ENCODE measurements at regions not wholly inside any gene's neighbourhood (a gene's known extent, or its start where the extent isn't known, plus 50 kb on each side); places are given as distances from the start of the nearest gene placed in this dataset.

DNA sequence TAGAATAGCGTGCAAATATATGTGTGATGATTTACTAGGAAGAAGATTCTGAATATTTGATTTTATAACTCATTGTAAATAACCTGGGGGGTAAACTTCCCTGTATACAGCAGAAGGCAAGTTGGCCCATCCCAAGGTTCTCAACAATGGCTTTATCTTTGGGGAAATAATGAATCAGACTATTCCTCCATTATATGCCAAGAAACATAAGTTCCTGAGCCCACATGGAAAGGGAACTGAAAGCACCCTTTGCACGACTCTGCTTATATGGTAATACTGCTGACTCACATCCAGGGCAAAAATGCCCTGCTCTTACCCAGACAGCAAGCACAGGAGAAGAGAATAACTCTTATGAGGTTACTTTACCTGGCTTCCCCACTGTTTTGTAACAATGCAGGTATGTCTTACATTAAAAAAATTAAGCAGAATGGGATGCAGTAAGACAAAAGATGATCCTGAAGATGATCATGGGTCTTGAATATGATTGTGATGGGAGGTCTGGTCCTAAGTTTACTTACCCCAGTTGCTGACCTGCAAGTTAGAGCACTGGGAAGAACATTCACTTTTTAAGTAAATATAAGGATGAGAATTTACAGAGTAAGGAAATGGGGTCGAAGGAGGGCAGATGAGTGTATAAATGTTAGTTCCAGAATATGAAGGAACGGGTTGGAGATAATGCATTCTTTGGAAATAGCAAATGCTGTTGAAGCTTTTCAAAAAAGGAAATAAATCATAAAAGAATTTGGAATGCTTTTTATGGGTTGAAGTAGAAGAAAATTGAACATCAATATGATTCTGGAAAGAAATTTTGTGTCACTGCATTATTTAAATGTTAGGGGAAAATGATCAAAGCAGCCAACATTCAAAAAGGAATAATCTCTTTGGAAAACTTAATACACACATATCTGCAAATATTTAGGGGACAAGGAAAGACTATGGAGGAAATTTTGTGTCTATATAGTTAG is 428.4 kb upstream of the MPDZ start:
- no peak for DNase-seq

DNA sequence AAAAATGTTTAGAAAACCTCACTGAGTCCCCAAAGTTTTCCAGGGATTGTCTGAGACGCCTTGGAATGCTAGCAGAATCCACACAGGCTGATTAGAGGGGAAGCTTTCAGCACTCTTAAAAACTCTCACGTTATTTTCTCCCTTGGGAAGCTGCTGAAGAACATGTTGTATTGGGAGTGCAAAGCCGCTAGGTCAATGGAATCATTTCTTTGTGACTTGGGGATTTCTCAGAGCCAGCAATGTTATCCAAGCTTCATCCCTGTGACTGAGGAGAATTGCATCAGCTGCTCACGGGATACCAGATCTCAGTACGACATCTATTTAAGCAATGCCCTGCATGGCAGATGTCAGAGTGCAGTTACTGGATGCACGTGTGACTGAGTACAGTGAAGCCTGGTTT is 426.4 kb upstream of the MPDZ start:
- DNase-seq: no peak

DNA sequence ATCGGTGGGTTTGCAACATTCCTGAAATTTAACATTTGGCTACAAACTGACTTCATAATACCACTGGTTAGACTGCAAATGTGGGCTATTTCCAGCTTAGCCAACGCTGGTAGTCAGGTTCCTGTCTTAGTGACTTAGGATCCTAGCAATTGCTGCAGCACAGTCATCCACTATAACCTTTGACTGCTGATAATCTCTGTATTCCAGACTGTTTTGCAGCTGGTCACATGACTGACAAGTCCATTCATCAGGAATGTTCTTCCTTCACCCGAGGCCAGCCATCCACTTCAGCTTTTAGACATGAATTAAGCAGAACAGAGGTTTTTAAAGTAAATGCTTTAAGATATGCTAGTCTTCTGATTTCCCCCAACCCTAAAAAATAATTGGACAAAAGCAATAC is 425.9 kb upstream of the MPDZ start:
- DNase-seq: no peak

DNA sequence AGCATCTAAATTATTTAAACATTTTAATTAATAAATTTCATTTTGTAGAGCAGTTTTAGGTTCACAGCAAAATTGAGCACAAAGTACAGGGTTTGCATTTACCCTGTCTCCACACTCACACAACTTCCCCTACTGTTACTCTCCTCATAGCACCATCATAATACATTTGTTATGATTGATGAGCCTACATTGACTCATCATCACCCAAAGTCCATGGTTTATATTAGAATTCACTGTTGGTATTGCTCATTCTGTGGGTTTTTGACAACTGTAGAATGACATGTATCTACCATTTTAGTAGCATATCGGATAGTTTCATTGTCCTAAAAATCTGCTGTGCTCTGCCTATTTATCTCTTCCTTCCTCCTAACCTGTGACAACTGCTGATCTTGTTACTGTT is 411.1 kb upstream of the MPDZ start:
- no peak for DNase-seq

DNA sequence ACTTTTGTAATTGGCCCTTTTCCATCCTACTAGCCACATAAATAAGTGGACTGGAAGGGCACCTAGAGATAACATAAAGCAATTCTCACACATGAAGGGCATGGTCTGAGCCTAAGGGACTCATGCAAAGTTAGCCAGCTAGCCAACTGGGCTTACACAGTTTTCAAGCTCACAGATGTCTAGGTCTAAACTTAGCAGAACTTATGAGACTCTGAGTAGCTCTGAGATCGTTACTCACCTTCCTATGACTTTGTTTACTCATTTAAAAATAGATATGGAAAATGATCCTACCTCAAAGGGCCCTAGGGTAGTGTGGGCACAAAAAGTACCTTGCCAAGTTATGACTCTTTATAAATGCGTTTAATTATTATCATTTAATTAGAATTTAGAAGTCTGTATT is 410.4 kb upstream of the MPDZ start:
- no peak for DNase-seq

DNA sequence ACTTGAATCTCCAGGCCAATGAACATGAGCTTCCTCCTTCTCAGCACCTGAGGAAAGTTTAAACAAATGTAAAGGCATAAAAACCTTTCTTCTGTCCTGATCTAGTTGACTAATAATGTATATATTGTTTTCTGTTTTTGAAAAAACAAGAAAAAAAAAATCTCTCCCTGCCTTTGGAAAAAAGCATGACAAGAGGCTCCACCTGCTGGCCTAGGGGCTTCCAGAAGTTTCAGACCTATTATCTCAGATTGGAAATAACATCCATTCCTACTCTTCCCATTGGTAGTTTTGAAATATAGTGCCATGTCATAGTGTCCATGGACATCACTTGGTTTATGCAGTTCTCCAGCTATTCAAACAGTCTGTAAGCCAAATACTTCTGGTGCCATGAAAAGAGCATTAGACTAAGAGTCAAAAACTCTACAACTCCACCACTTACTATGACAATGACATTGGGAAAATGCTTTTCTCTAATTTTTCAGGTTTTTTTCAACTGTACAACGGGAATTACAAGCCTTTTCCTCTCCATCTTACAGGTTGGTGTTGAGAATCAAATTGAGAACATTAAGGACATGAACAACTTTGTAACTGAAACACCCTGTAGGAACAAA is 409.6 kb upstream of the MPDZ start:
- DNase-seq: no peak

DNA sequence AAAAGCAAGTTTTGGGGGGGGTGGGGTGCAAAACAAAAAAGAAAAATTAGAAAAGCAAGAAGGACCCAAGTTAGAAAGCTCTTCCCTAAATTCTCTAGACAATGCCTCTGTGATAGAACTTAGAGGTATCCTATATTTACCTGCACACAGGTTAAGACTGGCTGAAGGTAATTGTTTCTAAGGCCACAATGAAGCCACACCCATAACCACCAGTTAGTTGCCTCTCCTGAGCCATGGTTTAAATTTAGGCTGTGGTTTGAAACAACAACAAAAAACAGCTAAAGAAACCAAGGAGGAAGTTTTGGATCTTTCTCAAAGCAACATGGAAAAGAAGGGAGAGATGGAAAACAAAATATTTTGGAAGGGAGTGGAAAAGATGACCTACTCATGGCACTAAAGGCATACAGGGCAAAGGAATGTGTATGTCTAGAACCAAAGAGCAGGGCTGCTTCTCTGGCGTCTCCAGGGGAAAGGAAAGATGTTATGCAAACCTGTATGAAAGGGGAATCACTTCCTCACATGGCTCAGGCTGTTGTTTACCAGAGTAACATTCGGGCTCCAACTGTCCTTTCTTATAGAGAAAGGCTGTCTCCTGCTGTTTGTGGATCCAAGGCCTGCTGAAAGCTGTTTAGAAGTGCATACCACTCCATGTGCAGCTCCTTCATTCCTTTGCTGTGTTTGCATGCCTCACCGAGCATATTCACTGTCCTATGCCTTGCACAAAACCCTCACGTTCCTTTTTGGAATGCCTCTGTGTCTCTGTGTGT is 408.9 kb upstream of the MPDZ start:
- no peak for DNase-seq

DNA sequence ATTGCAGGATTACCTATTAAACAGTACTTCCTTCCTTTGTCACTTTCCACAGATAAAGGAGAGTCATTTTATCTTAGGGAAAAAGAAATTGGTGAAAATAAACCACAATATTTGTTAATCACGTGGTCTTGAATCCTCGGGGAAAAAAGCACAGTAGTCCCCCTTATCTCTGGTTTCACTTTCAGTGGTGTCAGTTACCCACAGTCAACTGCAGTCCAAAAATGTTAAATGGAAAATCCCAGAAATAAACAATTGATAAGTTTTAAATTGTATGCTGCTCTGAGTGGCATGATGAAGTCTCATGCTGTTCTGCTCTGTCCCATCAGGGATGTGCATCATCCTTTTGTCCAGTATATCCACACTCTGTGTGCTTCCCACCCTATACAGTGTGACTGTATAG is 405.2 kb upstream of the MPDZ start:
- no peak for DNase-seq

DNA sequence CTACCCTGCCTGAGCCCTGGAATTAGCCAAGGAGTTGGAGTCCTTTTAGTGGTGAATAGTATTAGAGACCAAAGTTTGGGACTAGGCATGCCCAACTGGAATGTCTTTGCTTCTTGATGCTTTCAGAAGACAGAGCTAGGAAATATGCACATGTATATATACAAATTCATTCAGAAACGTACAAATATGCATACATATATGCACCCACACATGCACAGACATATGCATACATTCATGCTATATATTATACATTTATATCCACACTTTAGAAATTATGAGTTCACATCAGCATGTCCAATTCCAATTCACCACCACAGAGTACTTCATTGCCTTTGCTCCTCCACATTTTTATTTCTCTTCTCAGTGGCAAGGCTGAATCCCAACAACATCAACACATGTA is 398.3 kb upstream of the MPDZ start:
- no peak for DNase-seq

DNA sequence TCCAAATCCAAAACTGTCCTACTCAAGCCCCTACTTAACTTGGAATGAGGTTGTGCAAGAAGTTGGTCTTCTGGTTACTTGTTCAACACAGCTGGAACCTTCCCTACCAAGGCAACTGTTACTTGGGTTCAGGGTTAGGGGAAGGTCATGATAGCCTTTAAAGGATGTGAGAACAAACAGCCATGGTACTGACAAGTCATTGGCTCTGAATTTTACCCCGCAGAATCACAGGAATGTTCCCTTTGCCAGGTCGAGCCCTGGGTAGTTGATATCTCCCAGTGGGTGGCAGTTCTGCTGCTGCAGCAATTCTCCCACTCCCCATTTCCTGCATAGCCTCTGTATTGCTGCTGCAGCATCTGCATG is 396.1 kb upstream of the MPDZ start:
- no peak for DNase-seq

DNA sequence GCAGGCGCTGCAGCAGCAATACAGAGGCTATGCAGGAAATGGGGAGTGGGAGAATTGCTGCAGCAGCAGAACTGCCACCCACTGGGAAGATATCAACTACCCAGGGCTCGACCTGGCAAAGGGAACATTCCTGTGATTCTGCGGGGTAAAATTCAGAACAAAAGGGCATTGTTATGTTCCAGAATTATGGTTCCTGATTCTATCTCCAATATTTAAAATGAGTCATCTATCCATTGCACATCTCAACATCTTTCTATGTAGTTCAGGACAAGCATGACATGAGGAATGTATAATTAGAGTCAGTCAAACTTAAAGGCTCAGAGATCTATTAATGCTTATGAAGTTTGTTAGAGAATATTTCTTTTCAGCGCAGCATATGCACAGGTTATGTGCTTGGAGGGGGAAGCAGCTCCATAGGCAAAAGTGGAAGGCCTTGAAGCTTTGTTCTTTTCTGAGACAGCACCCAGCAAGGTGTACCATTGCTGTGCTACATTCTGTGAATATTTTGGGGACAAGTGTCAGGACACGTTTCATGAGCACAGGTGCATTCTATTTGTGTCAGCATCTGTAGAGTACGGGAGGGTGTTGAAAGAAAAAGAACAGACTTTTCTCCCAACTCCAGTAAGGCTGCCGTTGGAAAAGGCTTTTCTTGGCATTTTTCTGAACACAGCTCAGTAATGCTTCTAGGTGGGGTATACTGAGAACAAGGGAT is 395.6 kb upstream of the MPDZ start:
- DNase-seq: no peak

DNA sequence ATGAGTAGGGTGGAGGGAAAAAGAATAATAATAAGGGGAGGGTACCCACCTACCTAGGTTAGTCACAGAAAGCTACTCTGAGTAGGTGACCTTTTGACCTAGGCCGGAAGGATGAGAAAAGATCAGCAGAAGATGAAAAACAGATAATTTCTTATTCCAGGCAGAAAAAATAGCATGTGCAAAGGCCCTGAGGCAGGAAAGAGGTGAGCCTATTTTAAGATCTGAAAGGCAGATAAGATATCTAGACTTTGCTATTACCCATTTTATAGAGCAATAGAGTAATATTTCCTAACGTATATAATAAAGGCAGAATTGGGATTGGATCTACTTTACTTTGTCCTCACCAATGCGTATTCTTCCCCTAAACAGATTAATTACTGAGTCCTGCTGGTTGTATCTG is 393.9 kb upstream of the MPDZ start:
- DNase-seq: no peak

DNA sequence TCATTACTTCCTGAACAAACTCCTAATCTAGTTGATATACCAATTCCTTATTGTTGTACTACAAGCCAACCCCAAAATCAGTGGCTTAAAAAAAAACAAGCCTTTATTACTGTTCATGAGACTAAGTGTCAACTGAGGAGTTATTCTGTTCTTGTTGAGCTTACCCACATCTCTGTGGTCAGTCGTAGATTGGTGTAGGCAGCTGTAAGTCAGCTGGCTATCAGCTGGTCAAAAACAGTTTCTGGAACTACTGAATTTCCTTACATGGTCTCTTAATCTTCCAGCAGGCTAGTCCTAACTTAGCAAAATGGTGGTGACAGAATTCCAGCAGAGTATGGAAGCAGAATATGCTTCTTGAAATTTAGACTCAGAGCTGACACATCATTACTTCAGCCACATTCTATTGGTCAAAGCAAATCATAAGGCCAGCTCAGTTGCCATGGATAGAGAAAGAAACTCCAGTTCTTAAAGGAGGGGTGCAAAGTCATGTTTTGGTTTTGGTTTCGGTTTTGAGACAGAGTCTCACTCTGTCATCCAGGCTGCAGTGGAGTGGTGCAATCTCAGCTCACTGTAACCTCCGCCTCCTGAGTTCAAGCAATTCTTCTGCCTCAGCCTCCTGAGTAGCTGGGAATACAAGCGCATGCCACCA is 386.1 kb upstream of the MPDZ start:
- no peak for DNase-seq

DNA sequence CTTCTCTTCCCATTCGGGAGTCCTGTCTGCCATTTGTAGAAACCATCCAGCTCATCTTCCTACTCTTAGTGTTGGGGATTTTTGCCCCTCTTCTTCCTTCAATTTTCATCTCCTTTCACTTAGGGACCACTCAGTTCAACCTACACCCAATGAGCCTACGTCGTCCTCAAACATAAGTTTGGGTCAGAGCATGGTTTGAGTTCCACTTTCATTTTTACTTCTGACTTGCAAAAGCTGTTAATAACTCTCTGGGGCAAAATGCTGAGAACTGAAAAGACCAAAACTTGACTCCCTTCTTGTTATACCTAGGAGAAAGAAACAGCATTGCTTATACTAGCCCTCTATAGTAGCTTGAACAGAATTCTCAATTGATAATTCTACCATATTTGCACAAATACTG is 381.5 kb upstream of the MPDZ start:
- DNase-seq: no peak

DNA sequence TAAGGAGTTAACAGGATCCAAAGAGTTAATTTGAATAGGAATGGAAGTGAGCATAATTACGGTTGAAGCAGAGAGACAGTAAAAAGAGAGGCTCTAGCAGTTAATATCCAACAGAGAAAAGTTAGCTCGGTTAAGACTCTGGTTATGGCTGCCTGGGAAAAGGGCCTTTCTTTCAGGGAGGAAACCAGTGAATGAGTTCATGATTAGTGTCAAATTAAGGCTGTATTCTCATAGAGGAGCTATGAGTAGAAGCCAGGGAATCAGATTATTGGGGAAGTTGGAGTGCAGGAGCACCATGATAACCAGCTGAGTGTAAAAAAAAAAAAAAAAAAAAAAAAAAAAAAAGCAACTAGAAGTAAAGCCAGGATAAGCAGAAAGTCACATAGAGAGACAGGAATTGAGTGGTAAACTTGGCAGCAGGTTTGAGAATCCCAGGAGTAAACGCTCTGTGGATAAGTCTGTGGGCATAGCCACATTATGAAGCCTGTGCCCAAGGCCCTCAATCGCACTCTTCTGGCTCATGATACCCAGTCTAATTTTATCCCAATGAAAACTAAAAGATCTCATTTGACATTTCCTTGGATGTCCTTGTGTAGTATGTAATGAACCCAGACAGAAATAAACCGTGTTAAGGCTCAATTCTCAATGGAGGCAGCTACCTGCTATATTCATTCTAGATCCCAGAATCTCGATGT is 372.6 kb upstream of the MPDZ start:
- DNase-seq: no peak

DNA sequence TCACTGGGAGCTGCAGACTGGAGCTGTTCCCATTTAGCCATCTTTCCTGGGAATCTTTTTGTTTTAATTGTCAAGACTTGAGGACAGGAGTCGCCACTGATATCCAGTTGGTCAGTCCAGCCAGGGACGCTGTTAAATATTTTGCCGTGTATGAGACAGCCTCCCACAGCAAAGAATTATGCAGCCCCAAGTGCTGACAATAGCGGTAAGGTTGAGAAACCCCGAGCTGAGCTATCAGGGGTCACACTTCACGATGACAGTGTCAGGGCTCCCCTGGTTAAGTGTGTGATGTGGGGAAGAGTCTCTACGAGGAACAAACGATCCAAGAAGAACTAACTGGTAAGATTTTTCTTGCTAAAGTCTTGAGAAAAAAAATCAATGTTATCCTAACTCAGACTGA is 372.0 kb upstream of the MPDZ start:
- no peak for DNase-seq

DNA sequence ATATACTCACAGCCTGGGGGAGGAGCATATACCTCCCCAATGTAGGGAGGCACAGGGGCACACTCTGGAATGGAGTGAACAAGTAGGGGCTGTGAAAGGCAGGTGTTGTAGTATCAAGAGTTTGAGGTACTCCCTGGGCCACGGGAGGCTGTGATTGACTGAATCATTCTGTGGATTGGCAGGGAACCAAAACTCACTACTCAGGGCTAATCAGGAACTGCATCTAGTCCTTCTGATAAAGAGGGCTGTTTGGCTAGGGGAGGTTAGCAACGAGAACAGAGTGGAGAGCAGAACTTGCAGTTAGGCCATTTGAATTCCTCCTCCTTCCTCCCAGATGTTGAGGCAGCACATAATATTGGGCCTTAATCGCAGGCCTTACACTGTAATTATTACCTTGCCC is 369.2 kb upstream of the MPDZ start:
- no peak for DNase-seq

DNA sequence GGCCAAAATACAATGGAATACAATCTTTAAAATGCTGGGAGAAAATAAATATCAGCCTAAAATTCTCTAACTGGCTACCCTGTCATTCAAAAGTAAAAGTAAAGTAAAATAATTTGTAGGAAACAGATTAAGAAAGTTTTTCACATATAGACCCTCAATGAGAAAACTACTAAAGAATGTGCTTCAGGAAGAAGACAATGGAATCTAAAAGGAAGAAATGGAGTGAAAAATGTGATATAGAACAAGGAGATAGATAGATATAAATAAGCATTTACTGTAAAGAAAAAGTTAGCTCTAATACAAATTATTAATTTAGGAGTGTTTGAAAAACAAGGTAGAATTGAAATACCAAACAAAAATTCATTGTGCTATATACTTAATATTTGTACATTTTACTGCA is 368.6 kb upstream of the MPDZ start:
- no peak for DNase-seq

DNA sequence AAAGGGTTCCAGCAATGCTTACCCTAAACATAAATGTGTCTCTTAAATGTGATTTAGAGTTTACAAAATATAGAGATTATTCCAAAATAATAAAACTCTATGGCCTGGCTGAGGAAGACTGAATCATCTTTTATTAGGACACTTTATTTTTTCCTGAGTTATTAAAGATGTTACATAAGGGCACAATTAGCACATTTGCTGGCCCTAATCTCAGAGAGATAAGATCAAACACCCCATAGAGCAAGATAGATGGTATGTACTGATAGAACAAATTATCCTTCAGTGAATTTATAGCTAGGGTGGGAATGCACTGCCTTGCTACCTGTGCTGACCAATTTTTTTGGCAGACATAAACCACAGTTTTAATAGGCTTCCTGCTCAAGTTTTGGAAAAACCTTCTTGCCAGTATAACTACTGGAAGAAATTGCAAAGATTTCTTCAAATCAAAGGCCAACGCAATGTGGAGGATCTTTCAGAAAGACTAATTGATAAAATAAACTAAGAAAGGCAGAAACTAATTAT is 367.1 kb upstream of the MPDZ start:
- no peak for DNase-seq

DNA sequence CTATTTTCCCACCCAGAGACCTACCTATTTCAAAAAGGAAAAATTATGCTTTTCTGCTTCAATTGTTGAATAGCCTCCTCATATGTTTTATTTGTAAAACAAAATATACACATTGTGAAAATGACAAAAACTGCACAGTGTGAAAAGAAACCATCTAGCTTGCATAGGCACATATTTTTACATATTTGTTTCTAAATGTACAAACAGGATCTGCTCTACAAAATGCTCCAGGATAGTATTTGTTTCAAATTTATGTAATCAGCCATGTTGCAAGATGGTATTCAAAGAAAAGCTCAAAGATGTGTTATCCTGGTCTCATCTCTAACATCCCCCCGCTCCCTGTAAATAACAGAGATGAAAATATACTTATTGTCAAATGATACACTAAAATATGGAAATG is 366.1 kb upstream of the MPDZ start:
- no peak for DNase-seq

DNA sequence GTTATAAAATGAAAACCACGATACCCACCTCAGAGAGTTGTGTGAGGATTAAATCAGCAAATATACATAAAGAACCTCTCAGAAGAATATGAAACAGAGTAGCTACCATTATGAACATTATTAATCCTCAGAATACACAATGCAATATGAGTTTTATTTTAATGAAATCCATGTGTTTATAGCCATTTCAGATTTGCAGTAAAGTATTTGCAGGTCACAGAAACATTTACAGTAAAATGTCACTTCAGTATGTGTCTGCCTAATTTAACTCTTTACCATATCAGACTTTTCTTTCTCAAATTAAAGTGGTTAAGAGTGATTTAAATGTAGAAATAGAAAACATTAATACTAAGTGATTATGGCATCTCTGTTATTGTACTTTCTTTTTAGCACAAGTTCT is 365.2 kb upstream of the MPDZ start:
- no peak for DNase-seq

DNA sequence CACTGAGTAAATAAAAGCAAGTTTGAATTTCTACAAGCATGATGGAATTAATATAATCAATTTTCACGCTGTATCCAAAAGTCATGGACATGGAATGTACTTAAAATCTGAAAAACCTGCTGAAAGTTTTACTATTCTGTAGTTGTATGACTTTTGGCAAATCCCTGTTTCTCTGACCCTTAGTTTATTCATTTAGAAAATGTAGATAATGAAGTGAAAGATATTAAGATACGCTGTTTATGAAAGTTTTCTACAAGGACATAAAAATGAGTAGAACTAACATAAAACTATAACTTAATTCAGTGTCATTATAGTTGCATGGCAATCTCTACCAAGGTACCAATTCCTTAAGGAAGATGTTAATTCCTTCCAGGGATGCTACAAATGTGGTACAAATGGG is 363.2 kb upstream of the MPDZ start:
- DNase-seq: no peak
